ENCODE measurements at regions not wholly inside any gene's neighbourhood (a gene's known extent, or its start where the extent isn't known, plus 50 kb on each side); places are given as distances from the start of the nearest gene placed in this dataset.

DNA sequence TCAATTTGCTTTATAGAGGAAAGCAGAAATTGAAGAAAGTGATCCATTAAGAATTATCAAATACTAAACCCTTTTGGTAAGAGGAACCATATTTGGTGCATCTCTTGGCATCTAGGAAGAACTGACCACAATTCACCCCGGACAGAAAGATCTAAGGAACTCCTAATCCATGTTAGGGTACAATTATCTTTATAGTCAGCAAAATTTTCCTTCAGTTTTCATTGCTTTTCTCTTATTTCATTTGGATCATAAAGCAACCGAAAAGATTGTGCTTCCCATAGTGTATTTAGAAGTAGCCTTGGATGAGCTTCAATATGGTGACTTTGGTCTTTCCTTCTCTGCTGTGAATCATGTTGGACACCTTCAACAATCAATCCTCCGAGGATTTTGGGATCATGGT lies 50.1 kb upstream of the IGFBP5 start:
- Histone ChIP-seq H3K27me3 (ENCODE audit: control insufficient read depth, insufficient read depth, low read length) (no peaks in the 10 kb centered on the region), H3K4me3 (ENCODE audit: low read depth, low read length) (no peak overlapping the region), H3K36me3 (ENCODE audit: control insufficient read depth, insufficient read depth, low read length) (no peaks in the 10 kb centered on the region)
- TF ChIP-seq, protein P1, sequence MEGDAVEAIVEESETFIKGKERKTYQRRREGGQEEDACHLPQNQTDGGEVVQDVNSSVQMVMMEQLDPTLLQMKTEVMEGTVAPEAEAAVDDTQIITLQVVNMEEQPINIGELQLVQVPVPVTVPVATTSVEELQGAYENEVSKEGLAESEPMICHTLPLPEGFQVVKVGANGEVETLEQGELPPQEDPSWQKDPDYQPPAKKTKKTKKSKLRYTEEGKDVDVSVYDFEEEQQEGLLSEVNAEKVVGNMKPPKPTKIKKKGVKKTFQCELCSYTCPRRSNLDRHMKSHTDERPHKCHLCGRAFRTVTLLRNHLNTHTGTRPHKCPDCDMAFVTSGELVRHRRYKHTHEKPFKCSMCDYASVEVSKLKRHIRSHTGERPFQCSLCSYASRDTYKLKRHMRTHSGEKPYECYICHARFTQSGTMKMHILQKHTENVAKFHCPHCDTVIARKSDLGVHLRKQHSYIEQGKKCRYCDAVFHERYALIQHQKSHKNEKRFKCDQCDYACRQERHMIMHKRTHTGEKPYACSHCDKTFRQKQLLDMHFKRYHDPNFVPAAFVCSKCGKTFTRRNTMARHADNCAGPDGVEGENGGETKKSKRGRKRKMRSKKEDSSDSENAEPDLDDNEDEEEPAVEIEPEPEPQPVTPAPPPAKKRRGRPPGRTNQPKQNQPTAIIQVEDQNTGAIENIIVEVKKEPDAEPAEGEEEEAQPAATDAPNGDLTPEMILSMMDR (IDR thresholded peaks at IDR 0.05; ENCODE audit: insufficient read depth, low read length, poor library complexity, severe bottlenecking), result no peak
- DNase-seq (ENCODE audit: low read depth), result no peak

All from kidney epithelial cell (primary cell).